Neuron (in vitro differentiated cells): ENCODE measurements at regions not wholly inside any gene's neighbourhood (a gene's known extent, or its start where the extent isn't known, plus 50 kb on each side); places are given as distances from the start of the nearest gene placed in this dataset.

ENCODE experiments used
- H2AFZ ChIP-seq: one replicate; pipeline ENCODE4 v1.6.1; 2013; ENCODE audit warnings: low read depth, mild to moderate bottlenecking, inconsistent platforms, low read length, moderate library complexity
- H3K27me3 ChIP-seq: one replicate; pipeline ENCODE4 v1.6.1; 2013; ENCODE audit warnings: low read length; ENCODE audit not compliant: insufficient read depth
- H3K36me3 ChIP-seq: one replicate; pipeline ENCODE4 v1.6.1; 2013; ENCODE audit warnings: low read length; ENCODE audit not compliant: insufficient read depth
- H3K4me1 ChIP-seq: one replicate; pipeline ENCODE4 v1.6.1; 2013; ENCODE audit warnings: low read length; ENCODE audit not compliant: insufficient read depth
- H3K4me3 ChIP-seq: 2 replicates; pipeline ENCODE4 v1.5.1; 2013; ENCODE audit warnings: mild to moderate bottlenecking, low read length, moderate library complexity
- H3K9me3 ChIP-seq: one replicate; pipeline ENCODE4 v1.6.1; 2013; ENCODE audit warnings: low read length

GRCh38 chr14:85087201-85087600 lies 442.7 kb upstream of the FLRT2 start:
- Histone ChIP-seq H3K9me3 (no peaks in the 10 kb centered on the region), H3K27me3 (no peaks in the 10 kb centered on the region), H3K4me3 (no peak overlapping the region)

GRCh38 chr14:85088192-85088591 lies 441.8 kb upstream of the FLRT2 start:
- Histone ChIP-seq H3K4me3 (no peak overlapping the region), H3K36me3 (no peaks in the 10 kb centered on the region), H3K9me3 (no peaks in the 10 kb centered on the region), H3K27me3 (no peaks in the 10 kb centered on the region), H2AFZ (no peak overlapping the region), H3K4me1 (no peaks in the 10 kb centered on the region)

More at GRCh38 chr14:85087201-85087600, 442.7 kb upstream of the FLRT2 start:
- H3K36me3 ChIP-seq: no peaks in the 10 kb centered on the region
- H3K4me1 ChIP-seq: no peaks in the 10 kb centered on the region
- no peak overlapping the region for H2AFZ ChIP-seq

GRCh38 chr14:85090681-85091080 lies 439.3 kb upstream of the FLRT2 start:
- H2AFZ ChIP-seq: no peak overlapping the region
- H3K27me3 ChIP-seq: no peaks in the 10 kb centered on the region
- H3K4me1 ChIP-seq: no peaks in the 10 kb centered on the region
- H3K4me3 ChIP-seq: no peak overlapping the region
- no peaks in the 10 kb centered on the region for H3K36me3 ChIP-seq
- no peaks in the 10 kb centered on the region for H3K9me3 ChIP-seq

GRCh38 chr14:85093631-85094330 lies 436.2 kb upstream of the FLRT2 start:
- H2AFZ ChIP-seq: no peak overlapping the region
- H3K9me3 ChIP-seq: no peaks in the 10 kb centered on the region
- H3K36me3 ChIP-seq: no peaks in the 10 kb centered on the region
- no peaks in the 10 kb centered on the region for H3K4me1 ChIP-seq
- no peak overlapping the region for H3K4me3 ChIP-seq
- no peaks in the 10 kb centered on the region for H3K27me3 ChIP-seq

- no peaks in the 10 kb centered on the region for H3K9me3 ChIP-seq
- H3K36me3 ChIP-seq: no peaks in the 10 kb centered on the region
- H3K27me3 ChIP-seq: no peaks in the 10 kb centered on the region
- H3K4me3 ChIP-seq: no peak overlapping the region
- H2AFZ ChIP-seq: no peak overlapping the region
- no peaks in the 10 kb centered on the region for H3K4me1 ChIP-seq
These were observed 427.4 kb upstream of the FLRT2 start for GRCh38 chr14:85102591-85102990.

- no peaks in the 10 kb centered on the region for H3K36me3 ChIP-seq
- no peak overlapping the region for H3K4me3 ChIP-seq
- no peaks in the 10 kb centered on the region for H3K9me3 ChIP-seq
- no peak overlapping the region for H2AFZ ChIP-seq
- H3K4me1 ChIP-seq: peaks cover 3% of the 10 kb centered on the region
- H3K27me3 ChIP-seq: no peaks in the 10 kb centered on the region
These were observed 423.4 kb upstream of the FLRT2 start for GRCh38 chr14:85106506-85106905.

- Histone ChIP-seq H3K4me1 (peaks cover 3% of the 10 kb centered on the region), H2AFZ (no peak overlapping the region), H3K27me3 (no peaks in the 10 kb centered on the region), H3K36me3 (no peaks in the 10 kb centered on the region), H3K9me3 (peaks cover 4% of the 10 kb centered on the region), H3K4me3 (no peak overlapping the region)
These were observed 417.2 kb upstream of the FLRT2 start for GRCh38 chr14:85112762-85113161.

GRCh38 chr14:85115921-85116320 lies 414.0 kb upstream of the FLRT2 start:
- Histone ChIP-seq H3K9me3 (peaks cover 4% of the 10 kb centered on the region), H3K4me1 (no peaks in the 10 kb centered on the region)

GRCh38 chr14:85118274-85118673 lies 411.7 kb upstream of the FLRT2 start:
- no peaks in the 10 kb centered on the region for H3K36me3 ChIP-seq
- H3K9me3 ChIP-seq: no peaks in the 10 kb centered on the region
- H3K4me1 ChIP-seq: no peaks in the 10 kb centered on the region
- no peak overlapping the region for H2AFZ ChIP-seq
- H3K27me3 ChIP-seq: no peaks in the 10 kb centered on the region
- no peak overlapping the region for H3K4me3 ChIP-seq

More at GRCh38 chr14:85115921-85116320, 414.0 kb upstream of the FLRT2 start:
- Histone ChIP-seq H3K4me3 (no peak overlapping the region), H2AFZ (no peak overlapping the region), H3K36me3 (no peaks in the 10 kb centered on the region), H3K27me3 (no peaks in the 10 kb centered on the region)

GRCh38 chr14:85122690-85123089 lies 407.3 kb upstream of the FLRT2 start:
- no peaks in the 10 kb centered on the region for H3K9me3 ChIP-seq

GRCh38 chr14:85123755-85124154 lies 406.2 kb upstream of the FLRT2 start:
- Histone ChIP-seq H3K9me3 (no peaks in the 10 kb centered on the region), H3K36me3 (no peaks in the 10 kb centered on the region), H3K4me3 (no peak overlapping the region), H3K4me1 (peaks cover 4% of the 10 kb centered on the region), H3K27me3 (no peaks in the 10 kb centered on the region), H2AFZ (no peak overlapping the region)

More at GRCh38 chr14:85122690-85123089, 407.3 kb upstream of the FLRT2 start:
- Histone ChIP-seq H2AFZ (no peak overlapping the region), H3K4me1 (peaks cover 4% of the 10 kb centered on the region), H3K27me3 (no peaks in the 10 kb centered on the region), H3K36me3 (no peaks in the 10 kb centered on the region), H3K4me3 (no peak overlapping the region)

GRCh38 chr14:85124631-85125290 lies 405.2 kb upstream of the FLRT2 start:
- Histone ChIP-seq H3K4me1 (peaks cover 4% of the 10 kb centered on the region), H2AFZ (no peak overlapping the region), H3K36me3 (no peaks in the 10 kb centered on the region), H3K4me3 (no peak overlapping the region), H3K9me3 (no peaks in the 10 kb centered on the region), H3K27me3 (no peaks in the 10 kb centered on the region)

- no peak overlapping the region for H2AFZ ChIP-seq
- H3K36me3 ChIP-seq: no peaks in the 10 kb centered on the region
- H3K27me3 ChIP-seq: no peaks in the 10 kb centered on the region
- H3K4me3 ChIP-seq: no peak overlapping the region
- no peaks in the 10 kb centered on the region for H3K9me3 ChIP-seq
- H3K4me1 ChIP-seq: peaks cover 4% of the 10 kb centered on the region
These were observed 404.7 kb upstream of the FLRT2 start for GRCh38 chr14:85125291-85125670.
